B cell (primary cell): ENCODE measurements at regions not wholly inside any gene's neighbourhood (a gene's known extent, or its start where the extent isn't known, plus 50 kb on each side); places are given as distances from the start of the nearest gene placed in this dataset.

ENCODE experiments used
- ATAC-seq: fragments of 200-7000 bp; cut with Tn5 transposase; one replicate; pipeline ENCODE4 v1.10.0; 2021; ENCODE audit warnings: low read depth, mild to moderate bottlenecking, moderate number of reproducible peaks, moderate library complexity
- CTCF ChIA-PET: fragments of 350-600 bp; sonication (Branson Sonifier 250); formaldehyde crosslinking; loops from one replicate; lab custom pipeline; 2021; ENCODE audit warnings: antibody characterized with exemption, inconsistent platforms; lab: Charles Lee
- POLR2A ChIA-PET: fragments of 350-600 bp; sonication (Branson Sonifier 250); formaldehyde crosslinking; loops from one replicate; lab custom pipeline; 2021; ENCODE audit warnings: antibody characterized with exemption; lab: Charles Lee
- DNase-seq: peaks from one replicate; pipeline ENCODE4 v3.0.0; 2013
- H2AFZ ChIP-seq: 2 replicates; pipeline ENCODE4 v1.6.1; 2012; ENCODE audit warnings: mild to moderate bottlenecking, low read depth, low read length; ENCODE audit not compliant: insufficient read depth, poor library complexity, severe bottlenecking
- H3K27ac ChIP-seq, 2 donors: 1 replicate in 1 of 2; 2 replicates in 1 of 2; pipeline ENCODE4 v1.5.1; 2012 to 2013; ENCODE audit warnings: low read length in 2 of 2, mild to moderate bottlenecking in 2 of 2, moderate library complexity in 1 of 2
- H3K27me3 ChIP-seq, 4 experiments: fragments of 200-600 bp in 1 of 4; sonication (generic) in 1 of 4; replicated peaks in 1 of 4; 1 replicate in 2 of 4; 2 replicates in 2 of 4; pipeline versions ENCODE4 v1.6.1 to v1.7.0; 2013 to 2016; ENCODE audit warnings: low read length in 3 of 4, mild to moderate bottlenecking in 2 of 4, mixed read lengths in 1 of 4, moderate library complexity in 1 of 4; ENCODE audit not compliant: insufficient read depth in 4 of 4, control insufficient read depth in 3 of 4; ENCODE audit errors: control extremely low read depth in 1 of 4
- H3K36me3 ChIP-seq, 2 experiments: replicated peaks in 1 of 2; 1 replicate in 1 of 2; 2 replicates in 1 of 2; pipeline versions ENCODE4 v1.6.1 to v1.7.1; 2013; ENCODE audit warnings: low read length in 1 of 2; ENCODE audit not compliant: insufficient read depth in 2 of 2, control insufficient read depth in 1 of 2; ENCODE audit errors: control extremely low read depth in 1 of 2, extremely low read depth in 1 of 2
- H3K4me1 ChIP-seq, 2 donors: fragments of 200-600 bp in 1 of 2; sonication (generic) in 1 of 2; 1 replicate in 1 of 2; 2 replicates in 1 of 2; pipeline versions ENCODE4 v1.5.1 to v1.6.1; 2013 to 2017; ENCODE audit warnings: low read length in 2 of 2; ENCODE audit not compliant: control insufficient read depth in 2 of 2, insufficient read depth in 2 of 2
- H3K4me2 ChIP-seq: replicated peaks from 2 replicates; pipeline ENCODE3; 2012; ENCODE audit warnings: mild to moderate bottlenecking, low read depth, low read length; ENCODE audit not compliant: poor library complexity, severe bottlenecking
- H3K4me3 ChIP-seq, 5 experiments: fragments of 200-600 bp in 1 of 5; sonication (generic) in 1 of 5; 1 replicate in 3 of 5; 2 replicates in 2 of 5; pipeline versions ENCODE4 v1.5.1 to v1.7.0; 2011 to 2016; ENCODE audit warnings: low read length in 4 of 5, mild to moderate bottlenecking in 4 of 5, low read depth in 2 of 5, control low read depth in 1 of 5, moderate library complexity in 1 of 5; ENCODE audit not compliant: insufficient read depth in 1 of 5; ENCODE audit errors: control extremely low read depth in 1 of 5, extremely low read depth in 1 of 5
- H3K79me2 ChIP-seq: fragments of 200-600 bp; sonication (generic); one replicate; pipeline ENCODE4 v1.6.0; 2016; ENCODE audit warnings: low read length; ENCODE audit not compliant: control insufficient read depth, insufficient read depth
- H3K9ac ChIP-seq: fragments of 200-600 bp; sonication (generic); 2 replicates; pipeline ENCODE4 v1.6.1; 2017; ENCODE audit warnings: mild to moderate bottlenecking, low read length, moderate library complexity
- H3K9me3 ChIP-seq, 3 donors: one replicate each; pipeline versions ENCODE4 v1.6.1 to v1.7.1; 2013; ENCODE audit warnings: low read length in 2 of 3; ENCODE audit not compliant: control insufficient read depth in 2 of 3, insufficient read depth in 1 of 3; ENCODE audit errors: control extremely low read depth in 1 of 3
- H4K20me1 ChIP-seq: 2 replicates; pipeline ENCODE4 v1.6.0; 2012; ENCODE audit warnings: mild to moderate bottlenecking, low read length; ENCODE audit not compliant: insufficient read depth, control insufficient read depth, poor library complexity, severe bottlenecking
- H3K27ac Mint-ChIP-seq: one replicate; pipeline ENCODE4 v1.8.0; 2021; ENCODE audit warnings: mixed read lengths
- H3K27me3 Mint-ChIP-seq: one replicate; pipeline ENCODE4 v1.8.0; 2021; ENCODE audit warnings: mixed read lengths
- H3K4me1 Mint-ChIP-seq: one replicate; pipeline ENCODE4 v1.8.0; 2021; ENCODE audit warnings: mixed read lengths
- H3K4me3 Mint-ChIP-seq: one replicate; pipeline ENCODE4 v1.8.0; 2021; ENCODE audit warnings: mixed read lengths
- H3K9me3 Mint-ChIP-seq: one replicate; pipeline ENCODE4 v1.8.0; 2022; ENCODE audit warnings: mixed read lengths; ENCODE audit not compliant: insufficient read depth
- EZH2 ChIP-seq: IDR thresholded peaks from 2 replicates; pipeline ENCODE4 v1.6.1; 2012; ENCODE audit warnings: borderline replicate concordance, low read depth, mild to moderate bottlenecking, moderate library complexity, low read length; ENCODE audit not compliant: insufficient read depth, poor library complexity, severe bottlenecking
- WGBS: methylation state at CpG from one replicate; pipeline ENCODE4 v1.1.5; 2013; ENCODE audit warnings: missing lambda C conversion rate; ENCODE audit not compliant: insufficient coverage; 5-methylcytosine and 5-hydroxymethylcytosine counted together
- intact Hi-C: fragments of 100-400 bp; cut with micrococcal nuclease; formaldehyde crosslinking; loops from one replicate; pipeline ENCODE4 v1.10.0; 2022
- TF ChIP-seq, protein P1 (sequence below): fragments of 200-600 bp; IDR thresholded peaks from one replicate; pipeline ENCODE4 v1.8.0; 2022; ENCODE audit warnings: antibody characterized with exemption, mild to moderate bottlenecking

- Histone ChIP-seq H3K9me3 (no peaks in the 10 kb centered on the region), H3K4me1 (no peaks in the 10 kb centered on the region), H3K27ac (no peak overlapping the region), H3K27me3 (peaks cover 0 to 11% (median 2%) of the 10 kb centered on the region in 4 experiments), H4K20me1 (no peaks in the 10 kb centered on the region), H3K79me2 (no peaks in the 10 kb centered on the region), H3K36me3 (no peaks in the 10 kb centered on the region), H3K4me2 (no peak overlapping the region), H3K9ac (no peak overlapping the region), H2AFZ (no peak overlapping the region), H3K4me3 (no peak overlapping the region)
- intact Hi-C loops: no loop called here
- 84% methylated on average over 4 of the region's 6 CpGs for WGBS
- DNase-seq (no peak), ATAC-seq (no peak)
- ChIA-PET CTCF (no interaction called here), POLR2A (no interaction called here)
- H3K4me1 Mint-ChIP-seq: no peaks in the 10 kb centered on the region
- peaks cover 30% of the 10 kb centered on the region for H3K27me3 Mint-ChIP-seq
- no peak overlapping the region for H3K4me3 Mint-ChIP-seq
- TF ChIP-seq, protein P1, sequence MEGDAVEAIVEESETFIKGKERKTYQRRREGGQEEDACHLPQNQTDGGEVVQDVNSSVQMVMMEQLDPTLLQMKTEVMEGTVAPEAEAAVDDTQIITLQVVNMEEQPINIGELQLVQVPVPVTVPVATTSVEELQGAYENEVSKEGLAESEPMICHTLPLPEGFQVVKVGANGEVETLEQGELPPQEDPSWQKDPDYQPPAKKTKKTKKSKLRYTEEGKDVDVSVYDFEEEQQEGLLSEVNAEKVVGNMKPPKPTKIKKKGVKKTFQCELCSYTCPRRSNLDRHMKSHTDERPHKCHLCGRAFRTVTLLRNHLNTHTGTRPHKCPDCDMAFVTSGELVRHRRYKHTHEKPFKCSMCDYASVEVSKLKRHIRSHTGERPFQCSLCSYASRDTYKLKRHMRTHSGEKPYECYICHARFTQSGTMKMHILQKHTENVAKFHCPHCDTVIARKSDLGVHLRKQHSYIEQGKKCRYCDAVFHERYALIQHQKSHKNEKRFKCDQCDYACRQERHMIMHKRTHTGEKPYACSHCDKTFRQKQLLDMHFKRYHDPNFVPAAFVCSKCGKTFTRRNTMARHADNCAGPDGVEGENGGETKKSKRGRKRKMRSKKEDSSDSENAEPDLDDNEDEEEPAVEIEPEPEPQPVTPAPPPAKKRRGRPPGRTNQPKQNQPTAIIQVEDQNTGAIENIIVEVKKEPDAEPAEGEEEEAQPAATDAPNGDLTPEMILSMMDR: no peak
- no peak for TF ChIP-seq EZH2
- H3K27ac Mint-ChIP-seq: no peak overlapping the region
- no peaks in the 10 kb centered on the region for H3K9me3 Mint-ChIP-seq
These were observed 121.4 kb downstream of the RRAGC start for GRCh38 chr1:38738207-38738606.

DNA sequence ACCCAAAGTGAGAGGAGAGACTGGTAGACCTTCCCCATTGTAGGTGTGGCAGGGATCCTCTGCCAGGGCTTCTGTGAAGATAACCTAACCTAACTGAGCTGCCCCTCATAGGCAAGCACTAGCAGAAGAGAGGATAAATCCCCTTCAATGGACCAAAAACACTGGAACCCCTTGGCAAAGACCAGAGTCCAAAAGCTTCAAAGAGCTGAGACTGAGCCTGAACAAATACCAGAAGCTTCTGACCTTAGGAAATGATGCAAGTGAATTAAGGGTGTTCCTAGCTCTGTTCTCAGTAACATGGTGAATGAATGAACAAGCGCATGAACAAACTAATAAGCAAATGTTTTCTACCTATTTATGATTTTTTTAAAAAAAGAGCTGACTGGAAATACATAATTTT lies 123.2 kb downstream of the RRAGC start:
- H3K4me2 ChIP-seq: no peak overlapping the region
- H3K4me1 Mint-ChIP-seq: no peaks in the 10 kb centered on the region
- H3K9me3 Mint-ChIP-seq: no peaks in the 10 kb centered on the region
- no peaks in the 10 kb centered on the region for H3K4me1 ChIP-seq
- no peaks in the 10 kb centered on the region for H3K9me3 ChIP-seq
- ChIA-PET CTCF (no interaction called here), POLR2A (no interaction called here)
- H3K4me3 Mint-ChIP-seq: no peak overlapping the region
- intact Hi-C loops: no loop called here
- H3K27me3 ChIP-seq: peaks cover 0 to 13% (median 3%) of the 10 kb centered on the region in 4 experiments
- H3K9ac ChIP-seq: no peak overlapping the region
- TF ChIP-seq, protein P1: no peak
- no peak for TF ChIP-seq EZH2
- no peaks in the 10 kb centered on the region for H4K20me1 ChIP-seq
- DNase-seq (no peak), ATAC-seq (no peak)
- no peak overlapping the region for H3K27ac ChIP-seq
- no CpG with 5 or more reads among the region's 1 CpG for WGBS
- no peak overlapping the region for H2AFZ ChIP-seq
- H3K36me3 ChIP-seq: no peaks in the 10 kb centered on the region
- H3K27ac Mint-ChIP-seq: no peak overlapping the region
- H3K27me3 Mint-ChIP-seq: peaks cover 47% of the 10 kb centered on the region
- H3K4me3 ChIP-seq: no peak overlapping the region
- no peaks in the 10 kb centered on the region for H3K79me2 ChIP-seq
